SU-DHL-6 (cell line): ENCODE measurements at regions not wholly inside any gene's neighbourhood (a gene's known extent, or its start where the extent isn't known, plus 50 kb on each side); places are given as distances from the start of the nearest gene placed in this dataset.

Source experiments
- EZH2phosphoT487 ChIP-seq: fragments of 200-600 bp; sonication (generic), shearing (Covaris generic); conservative IDR thresholded peaks from 2 replicates; pipeline ENCODE4 v1.6.1; 2018; ENCODE audit warnings: mild to moderate bottlenecking, antibody characterized with exemption, low read length, moderate library complexity, mixed read lengths
- TF ChIP-seq, protein P1 (sequence below): fragments of 200-600 bp; sonication (generic); IDR thresholded peaks from one replicate; pipeline ENCODE4 v1.5.1; 2017; ENCODE audit warnings: antibody characterized with exemption, mild to moderate bottlenecking, low read length, moderate library complexity; ENCODE audit not compliant: insufficient read depth, poor library complexity, severe bottlenecking

DNA sequence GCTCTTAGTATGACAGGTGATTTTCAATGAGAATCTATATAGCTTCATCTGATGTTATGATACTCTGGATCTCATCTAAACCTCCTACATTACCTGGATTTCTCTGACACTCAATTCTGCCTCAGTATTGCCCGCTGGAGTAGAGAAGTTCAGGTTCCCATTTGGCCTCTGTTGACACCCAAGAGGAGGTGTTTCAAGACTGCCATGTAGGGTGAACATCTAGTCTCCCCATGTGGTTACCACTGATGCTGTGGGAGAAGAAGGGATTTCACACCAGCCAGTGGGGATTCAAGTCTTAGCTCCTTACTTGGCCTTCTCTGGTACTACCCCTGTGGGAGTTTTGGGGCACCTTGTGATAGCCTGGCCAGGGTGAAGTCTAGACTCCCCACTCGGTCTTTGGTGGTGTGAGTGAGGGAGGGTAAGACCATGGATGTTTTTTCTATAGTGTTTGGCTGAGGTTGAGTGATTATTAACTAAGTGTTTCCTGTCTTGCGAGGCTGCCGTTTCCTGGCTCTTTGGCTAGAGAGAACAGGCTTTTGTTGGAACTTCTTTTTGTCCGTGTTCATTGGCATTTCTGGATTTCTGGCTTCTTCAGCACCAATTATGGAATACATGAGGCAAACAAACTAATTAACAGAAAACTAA, 90.7 kb downstream of the RHOU start:
- TF ChIP-seq, protein P1, sequence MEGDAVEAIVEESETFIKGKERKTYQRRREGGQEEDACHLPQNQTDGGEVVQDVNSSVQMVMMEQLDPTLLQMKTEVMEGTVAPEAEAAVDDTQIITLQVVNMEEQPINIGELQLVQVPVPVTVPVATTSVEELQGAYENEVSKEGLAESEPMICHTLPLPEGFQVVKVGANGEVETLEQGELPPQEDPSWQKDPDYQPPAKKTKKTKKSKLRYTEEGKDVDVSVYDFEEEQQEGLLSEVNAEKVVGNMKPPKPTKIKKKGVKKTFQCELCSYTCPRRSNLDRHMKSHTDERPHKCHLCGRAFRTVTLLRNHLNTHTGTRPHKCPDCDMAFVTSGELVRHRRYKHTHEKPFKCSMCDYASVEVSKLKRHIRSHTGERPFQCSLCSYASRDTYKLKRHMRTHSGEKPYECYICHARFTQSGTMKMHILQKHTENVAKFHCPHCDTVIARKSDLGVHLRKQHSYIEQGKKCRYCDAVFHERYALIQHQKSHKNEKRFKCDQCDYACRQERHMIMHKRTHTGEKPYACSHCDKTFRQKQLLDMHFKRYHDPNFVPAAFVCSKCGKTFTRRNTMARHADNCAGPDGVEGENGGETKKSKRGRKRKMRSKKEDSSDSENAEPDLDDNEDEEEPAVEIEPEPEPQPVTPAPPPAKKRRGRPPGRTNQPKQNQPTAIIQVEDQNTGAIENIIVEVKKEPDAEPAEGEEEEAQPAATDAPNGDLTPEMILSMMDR, result no peak
- TF ChIP-seq EZH2phosphoT487, result no peak
